HTR-8/SVneo (cell line): ENCODE measurements at regions not wholly inside any gene's neighbourhood (a gene's known extent, or its start where the extent isn't known, plus 50 kb on each side); places are given as distances from the start of the nearest gene placed in this dataset.
A peak's percentile ranks its signal among the peaks of the same experiment; 100 is the strongest.

Source experiments
- DNase-seq: peaks from one replicate; pipeline ENCODE4 v3.0.0; 2011; ENCODE audit warnings: low spot score, mixed read lengths; ENCODE audit not compliant: insufficient read length
- FAIRE-seq: peaks from 2 replicates; lab custom pipeline; 2011; peaks lifted over from hg19 to GRCh38; lab: Jason Lieb, UNC

DNA sequence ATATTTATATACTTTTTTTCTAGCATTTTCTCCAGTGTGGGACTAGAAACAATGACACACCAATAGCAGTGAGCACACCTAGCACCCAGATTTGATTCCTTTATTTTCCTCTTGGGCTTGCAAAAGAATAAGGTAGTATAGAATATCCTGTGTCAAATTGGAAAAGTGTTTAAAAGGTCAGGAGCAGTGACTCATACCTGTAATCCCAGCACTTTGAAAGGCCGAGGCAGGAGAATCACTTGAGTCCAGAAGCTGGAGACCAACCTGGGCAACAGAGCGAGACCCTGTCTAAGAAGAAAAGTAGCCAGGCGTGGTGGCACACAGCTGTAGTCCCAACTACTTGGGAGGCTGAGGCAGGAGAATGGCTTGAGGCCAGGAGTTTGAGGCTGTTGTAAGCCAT lies 53.8 kb upstream of the SGPP1 start:
- FAIRE-seq (peak; percentile 59), DNase-seq (no peak)

DNA sequence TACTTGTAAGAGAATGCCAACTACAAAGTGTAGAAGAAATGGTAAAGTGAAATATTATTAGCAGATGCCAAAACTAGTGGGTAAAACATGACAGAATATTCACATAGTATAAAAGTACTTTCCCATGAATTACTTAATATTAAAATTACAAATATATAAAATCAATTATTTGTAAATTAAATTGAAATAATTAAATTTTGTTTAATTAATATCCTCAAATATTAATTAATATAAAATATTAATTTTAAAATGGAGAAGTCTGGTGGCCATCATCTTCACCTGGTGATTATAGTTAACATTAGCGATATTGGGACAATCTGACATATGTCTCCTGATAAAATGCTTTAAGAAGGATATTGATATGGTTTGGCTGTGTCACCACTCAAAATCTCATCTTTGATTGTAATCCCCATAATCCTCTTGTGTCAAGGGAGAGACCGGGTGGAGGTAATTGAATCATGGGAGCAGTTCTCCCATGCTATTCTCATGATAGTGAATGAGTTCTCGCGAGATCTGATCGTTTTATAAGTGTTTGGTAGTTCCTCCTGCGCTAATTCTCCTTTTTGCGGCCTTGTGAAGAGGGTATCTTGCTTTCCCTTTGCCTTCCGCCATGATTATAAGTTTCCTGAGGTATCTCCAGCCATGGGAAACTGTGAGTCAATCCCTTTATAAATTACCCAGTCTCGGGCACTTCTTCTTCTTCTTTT lies 55.0 kb upstream of the SGPP1 start:
- no peak for DNase-seq
- FAIRE-seq, result peak; percentile 94

DNA sequence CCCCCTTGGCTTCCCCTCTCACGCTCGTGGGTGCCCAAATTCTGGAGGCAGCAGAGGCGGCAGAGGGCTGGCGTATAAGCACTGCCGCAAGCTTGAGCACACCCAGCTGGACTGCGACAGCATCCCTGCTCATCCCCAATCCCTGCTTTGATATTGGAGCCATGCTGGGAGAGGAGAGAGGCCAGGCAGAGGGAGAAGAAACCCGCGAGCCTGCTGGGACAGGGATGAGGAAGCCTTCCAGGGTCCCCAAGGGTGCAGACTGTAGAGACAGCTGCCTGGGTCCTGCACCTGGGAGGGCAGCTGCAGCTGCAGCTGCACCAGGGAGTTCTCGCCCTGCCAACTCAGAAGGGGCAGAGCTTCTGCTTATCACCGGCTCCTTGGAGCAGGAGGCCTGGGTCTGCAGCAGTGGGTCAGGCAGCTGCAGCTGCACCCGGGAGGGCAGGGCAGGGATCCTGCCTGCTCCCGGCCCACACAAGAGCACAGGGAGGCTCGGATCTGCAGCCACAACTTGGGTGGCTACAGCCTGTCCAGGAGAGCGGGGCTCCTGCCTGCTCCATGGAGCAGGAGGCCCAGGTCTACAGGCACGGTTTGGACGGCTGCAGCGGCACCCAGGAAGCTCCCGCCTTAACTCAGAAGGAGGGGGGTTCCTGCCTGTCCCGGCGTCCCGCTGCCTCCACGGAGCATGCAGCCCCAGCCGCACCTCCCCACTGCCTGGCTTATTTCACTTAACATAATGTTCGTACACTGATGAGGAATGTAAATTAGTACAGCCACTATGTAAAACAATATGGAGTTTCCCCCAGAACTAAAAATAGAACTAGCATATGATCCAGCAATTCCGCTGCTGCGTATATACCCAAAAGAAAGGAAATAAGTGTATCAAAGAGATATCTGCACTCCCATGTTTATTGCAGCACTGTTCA lies 60.4 kb upstream of the SGPP1 start:
- DNase-seq, result no peak
- peak; percentile 95 for FAIRE-seq

DNA sequence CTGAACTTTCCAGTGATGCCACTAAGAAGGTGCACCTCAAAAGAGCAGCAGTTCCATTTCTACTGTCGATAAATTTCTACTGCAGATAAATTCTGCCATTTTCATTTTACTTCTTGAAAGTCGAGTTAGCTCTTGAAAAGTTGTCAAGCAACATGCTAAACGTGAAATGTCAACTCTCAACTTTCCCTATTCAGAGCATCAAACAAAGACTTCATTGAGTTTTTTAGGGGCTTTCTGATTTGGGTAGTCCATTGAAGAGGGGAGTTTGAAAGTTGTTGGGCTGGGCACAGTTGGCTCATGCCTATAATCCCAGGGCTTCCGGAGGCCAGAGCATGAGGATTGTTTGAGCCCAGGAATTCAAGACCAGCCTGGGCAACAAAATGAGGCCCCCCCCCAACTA lies 59.4 kb upstream of the SYNE2 start:
- DNase-seq, result no peak
- FAIRE-seq, result no peak

DNA sequence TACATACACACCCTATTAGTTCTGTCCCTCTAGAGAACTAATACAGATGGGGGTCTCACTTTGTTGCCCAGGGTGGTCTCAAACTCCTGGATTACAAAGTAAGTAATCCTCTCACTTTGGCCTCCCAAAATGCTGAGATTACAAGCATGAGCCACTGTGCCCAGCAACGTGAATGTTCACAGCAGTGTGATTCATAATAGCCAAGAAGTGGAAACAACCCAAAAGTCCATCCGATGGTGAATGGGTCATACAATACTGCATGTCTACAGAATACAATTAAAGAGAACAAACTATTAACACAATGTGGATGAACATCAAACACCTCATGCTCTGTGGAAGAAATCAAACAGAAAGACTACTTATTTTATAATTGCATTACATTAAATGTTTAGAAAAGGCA lies 57.3 kb upstream of the SYNE2 start:
- DNase-seq, result no peak
- FAIRE-seq, result peak; percentile 97

DNA sequence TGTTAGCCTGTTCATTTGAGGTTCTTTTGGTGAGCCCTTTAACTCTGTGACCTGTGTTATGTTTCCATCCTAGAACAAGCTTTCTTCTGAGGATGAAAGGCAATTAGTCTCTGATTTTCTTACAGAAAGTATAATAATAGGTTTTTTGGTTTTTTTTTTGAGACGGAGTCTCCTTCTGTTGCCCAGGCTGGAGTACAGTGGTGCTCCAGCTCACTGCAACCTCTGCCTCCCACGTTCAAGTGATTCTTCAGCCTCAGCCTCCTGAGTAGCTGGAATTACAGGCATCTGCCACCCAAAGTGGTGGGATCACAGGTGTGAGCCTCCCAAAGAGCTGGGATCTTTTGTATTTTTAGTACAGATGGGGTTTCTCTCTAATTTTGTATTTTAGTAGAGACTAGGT lies 52.7 kb upstream of the SYNE2 start:
- FAIRE-seq, result no peak

DNA sequence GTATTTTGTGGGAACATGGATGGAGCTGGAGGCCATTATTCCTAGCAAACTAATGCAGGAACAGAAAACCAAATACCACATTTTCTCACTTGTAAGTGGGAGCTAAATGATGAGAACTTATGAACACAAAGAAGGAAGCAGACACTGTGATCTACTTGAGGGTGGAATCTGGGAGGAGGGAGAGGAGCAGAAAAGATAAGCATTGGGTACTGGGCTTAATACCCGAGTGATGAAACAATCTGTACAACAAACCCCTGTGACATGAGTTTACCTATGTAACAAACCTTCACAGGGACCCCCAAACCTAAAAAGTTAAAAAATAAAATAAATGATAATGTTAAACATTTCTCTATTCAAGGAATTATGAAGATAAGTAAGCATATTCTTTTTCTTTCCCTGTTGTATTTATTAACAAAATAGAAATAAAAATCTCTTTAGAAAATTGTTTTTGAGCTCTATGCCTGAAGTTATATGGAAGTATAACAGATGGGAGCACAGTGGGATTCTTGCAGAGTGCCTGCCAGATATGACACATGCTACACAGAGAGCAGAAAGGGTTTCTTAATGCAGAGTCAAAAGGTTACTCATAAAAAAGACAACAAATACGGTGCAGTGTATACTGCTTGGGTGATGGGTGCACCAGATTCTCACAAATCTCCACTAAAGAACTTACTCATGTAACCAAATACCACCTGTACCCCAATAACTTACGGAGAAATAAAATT lies 52.0 kb upstream of the SYNE2 start:
- FAIRE-seq, result peak; percentile 60
- no peak for DNase-seq

More for the DNA sequence above, 52.7 kb upstream of the SYNE2 start:
- DNase-seq, result no peak
